ENCODE measurements at regions not wholly inside any gene's neighbourhood (a gene's known extent, or its start where the extent isn't known, plus 50 kb on each side); places are given as distances from the start of the nearest gene placed in this dataset.

DNA sequence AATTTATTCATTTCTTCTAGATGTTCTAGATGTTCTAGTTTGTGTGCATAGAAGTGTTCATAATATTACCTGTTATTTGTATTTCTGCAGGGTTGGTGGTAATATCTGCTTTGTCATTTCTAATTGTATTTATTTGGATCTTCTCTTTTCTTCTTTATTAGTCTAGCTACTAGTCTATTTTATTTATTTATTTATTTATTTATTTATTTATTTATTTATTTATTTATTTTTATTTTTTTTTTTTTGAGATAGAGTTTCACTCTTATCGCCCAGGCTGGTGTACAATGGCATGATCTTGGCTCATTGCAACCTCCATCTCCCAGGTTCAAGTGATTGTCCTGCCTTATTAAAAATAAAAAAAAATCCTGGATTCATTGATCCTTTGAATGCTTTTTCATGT, 114.8 kb upstream of the THSD7A start:
- DNase-seq (no peak), ATAC-seq (no peak)
- Histone ChIP-seq H3K4me3 (no peak overlapping the region), H3K36me3 (no peaks in the 10 kb centered on the region), H3K27me3 (no peaks in the 10 kb centered on the region), H3K9me3 (no peaks in the 10 kb centered on the region), H3K4me1 (no peaks in the 10 kb centered on the region), H3K27ac (no peak overlapping the region)
- WGBS (ENCODE audit: insufficient coverage, low coverage, low lambda C conversion rate, missing lambda C conversion rate) = 100% methylated on average over 1 of the region's 1 CpG
- TF ChIP-seq, protein P1, sequence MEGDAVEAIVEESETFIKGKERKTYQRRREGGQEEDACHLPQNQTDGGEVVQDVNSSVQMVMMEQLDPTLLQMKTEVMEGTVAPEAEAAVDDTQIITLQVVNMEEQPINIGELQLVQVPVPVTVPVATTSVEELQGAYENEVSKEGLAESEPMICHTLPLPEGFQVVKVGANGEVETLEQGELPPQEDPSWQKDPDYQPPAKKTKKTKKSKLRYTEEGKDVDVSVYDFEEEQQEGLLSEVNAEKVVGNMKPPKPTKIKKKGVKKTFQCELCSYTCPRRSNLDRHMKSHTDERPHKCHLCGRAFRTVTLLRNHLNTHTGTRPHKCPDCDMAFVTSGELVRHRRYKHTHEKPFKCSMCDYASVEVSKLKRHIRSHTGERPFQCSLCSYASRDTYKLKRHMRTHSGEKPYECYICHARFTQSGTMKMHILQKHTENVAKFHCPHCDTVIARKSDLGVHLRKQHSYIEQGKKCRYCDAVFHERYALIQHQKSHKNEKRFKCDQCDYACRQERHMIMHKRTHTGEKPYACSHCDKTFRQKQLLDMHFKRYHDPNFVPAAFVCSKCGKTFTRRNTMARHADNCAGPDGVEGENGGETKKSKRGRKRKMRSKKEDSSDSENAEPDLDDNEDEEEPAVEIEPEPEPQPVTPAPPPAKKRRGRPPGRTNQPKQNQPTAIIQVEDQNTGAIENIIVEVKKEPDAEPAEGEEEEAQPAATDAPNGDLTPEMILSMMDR (IDR thresholded peaks at IDR 0.05) = no peak
- intact Hi-C loops (cut with DNase I) = no loop called here

DNA sequence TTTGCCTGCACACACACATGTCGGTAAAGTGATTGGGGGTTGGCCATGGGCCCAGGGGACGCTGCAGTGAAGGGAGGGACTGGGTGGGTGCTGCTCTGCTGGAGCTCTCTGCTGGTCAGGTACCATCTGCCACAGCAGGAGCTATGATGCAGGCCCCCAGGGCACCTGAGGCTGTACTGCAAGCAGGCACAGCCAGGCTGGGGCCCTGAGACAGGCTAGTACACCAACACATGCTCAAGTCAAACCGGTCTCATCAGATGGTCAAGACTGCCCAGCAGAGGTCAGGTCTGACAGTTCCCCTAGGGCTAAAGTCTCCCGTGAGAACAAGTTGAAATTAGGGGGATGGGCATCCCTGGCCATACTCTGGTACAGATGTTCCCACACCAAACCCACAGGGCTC, 118.3 kb upstream of the THSD7A start:
- H3K4me1 ChIP-seq = no peaks in the 10 kb centered on the region
- H3K9me3 ChIP-seq = no peaks in the 10 kb centered on the region
- DNase-seq = peak in 1 of 3 donors; percentile 39
- H3K27me3 ChIP-seq = no peaks in the 10 kb centered on the region
- intact Hi-C loops (cut with DNase I) = no loop called here
- no CpG with 5 or more reads among the region's 4 CpGs for WGBS (ENCODE audit: insufficient coverage, low coverage, low lambda C conversion rate, missing lambda C conversion rate)
- H3K4me3 ChIP-seq = no peak overlapping the region
- peak in 1 of 4 donors; percentile 16 for ATAC-seq
- TF ChIP-seq POLR2A (IDR thresholded peaks at IDR 0.05) = no peak
- TF ChIP-seq, protein P1 (IDR thresholded peaks at IDR 0.05) = no peak
- no peak overlapping the region for H3K27ac ChIP-seq
- no peaks in the 10 kb centered on the region for H3K36me3 ChIP-seq

DNA sequence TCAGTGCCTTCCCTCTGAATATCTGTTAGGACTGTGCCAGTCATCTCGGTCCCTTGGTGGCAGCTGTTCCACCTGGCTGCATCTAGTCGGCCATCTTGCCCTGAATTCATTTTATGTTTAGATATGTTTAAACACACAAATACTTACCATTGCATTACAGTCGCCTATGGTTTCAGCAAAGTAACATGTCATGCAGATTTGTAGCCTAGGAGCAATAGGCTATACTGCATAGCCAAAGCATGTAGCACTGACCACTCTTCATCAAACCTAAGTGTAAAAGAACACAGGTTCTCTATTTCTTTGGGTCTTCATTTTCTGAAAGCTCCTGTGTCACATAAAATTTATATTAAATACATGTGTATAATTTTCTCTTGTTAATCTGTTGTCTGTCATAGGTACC, 118.9 kb upstream of the THSD7A start:
- no peak for DNase-seq
- Histone ChIP-seq H3K4me1 (no peaks in the 10 kb centered on the region), H3K4me3 (no peak overlapping the region), H3K36me3 (no peaks in the 10 kb centered on the region), H3K27ac (no peak overlapping the region), H3K9me3 (no peaks in the 10 kb centered on the region), H3K27me3 (no peaks in the 10 kb centered on the region)
- ATAC-seq = no peak
- intact Hi-C loops (cut with DNase I) = no loop called here
- 71% methylated on average over 2 of the region's 3 CpGs for WGBS (ENCODE audit: insufficient coverage, low coverage, low lambda C conversion rate, missing lambda C conversion rate)
- no peak for TF ChIP-seq POLR2A (IDR thresholded peaks at IDR 0.05)

DNA sequence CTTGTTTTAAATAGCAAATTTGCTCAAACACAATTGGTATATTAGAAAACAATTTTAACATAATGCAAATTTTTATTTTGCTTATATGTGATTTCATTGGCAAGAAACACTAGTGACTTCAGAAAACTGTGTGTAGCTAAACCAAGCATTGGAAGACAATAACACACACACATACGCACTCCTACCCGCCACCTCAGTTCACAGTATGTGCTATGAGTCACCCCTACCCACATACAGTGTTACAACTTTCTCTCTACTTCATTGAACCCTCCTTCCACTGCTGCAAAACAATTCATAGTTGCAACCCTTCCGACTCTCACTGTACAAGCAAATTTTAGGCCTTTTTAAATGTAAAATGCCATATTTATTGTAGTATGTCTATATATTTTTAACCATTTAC, 119.9 kb upstream of the THSD7A start:
- H3K36me3 ChIP-seq = no peaks in the 10 kb centered on the region
- H3K4me1 ChIP-seq = no peaks in the 10 kb centered on the region
- H3K4me3 ChIP-seq = no peak overlapping the region
- H3K9me3 ChIP-seq = no peaks in the 10 kb centered on the region
- 60% methylated on average over 3 of the region's 3 CpGs for WGBS (ENCODE audit: insufficient coverage, low coverage, low lambda C conversion rate, missing lambda C conversion rate)
- TF ChIP-seq, protein P1 (IDR thresholded peaks at IDR 0.05) = no peak
- no peak for TF ChIP-seq POLR2A (IDR thresholded peaks at IDR 0.05)
- H3K27ac ChIP-seq = no peak overlapping the region
- DNase-seq (no peak), ATAC-seq (no peak)
- H3K27me3 ChIP-seq = no peaks in the 10 kb centered on the region
- intact Hi-C loops (cut with DNase I) = no loop called here

DNA sequence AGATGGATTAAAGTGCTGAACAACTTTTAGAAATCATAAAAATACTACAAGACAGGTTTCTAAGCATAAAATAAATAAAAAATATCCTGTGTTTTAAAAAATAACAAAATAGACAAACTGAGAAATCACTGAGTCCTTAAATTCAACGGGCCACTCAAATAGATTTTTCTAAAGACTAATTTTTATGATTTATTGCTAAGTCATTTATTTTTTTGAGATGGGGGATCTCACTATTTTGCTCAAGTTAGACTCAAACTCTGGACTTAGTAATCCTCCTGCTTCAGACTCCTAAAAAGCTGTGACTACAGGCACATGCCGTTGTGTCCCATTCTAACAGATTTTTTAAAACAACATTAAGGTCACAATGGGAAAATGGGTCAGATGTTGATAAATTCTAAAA, 121.0 kb upstream of the THSD7A start:
- Histone ChIP-seq H3K4me1 (no peaks in the 10 kb centered on the region), H3K4me3 (no peak overlapping the region), H3K27ac (no peak overlapping the region), H3K27me3 (no peaks in the 10 kb centered on the region), H3K36me3 (no peaks in the 10 kb centered on the region), H3K9me3 (no peaks in the 10 kb centered on the region)
- intact Hi-C loops (cut with DNase I) = no loop called here
- 24% methylated on average over 2 of the region's 2 CpGs for WGBS (ENCODE audit: insufficient coverage, low coverage, low lambda C conversion rate, missing lambda C conversion rate)
- no peak for ATAC-seq
- TF ChIP-seq POLR2A (IDR thresholded peaks at IDR 0.05) = no peak
- TF ChIP-seq, protein P1 (IDR thresholded peaks at IDR 0.05) = no peak
- DNase-seq = no peak

Measured in right lobe of liver (tissue), 6 donors.